Endothelial cell of umbilical vein (primary cell): ENCODE measurements at regions not wholly inside any gene's neighbourhood (a gene's known extent, or its start where the extent isn't known, plus 50 kb on each side); places are given as distances from the start of the nearest gene placed in this dataset.

Experiments used
- BruUV-seq: library from RNA; stranded (reverse); fragments of 400-500 nt; replicated peaks from 2 replicates; lab custom pipeline; 2021; lab: Mats Ljungman, UMichigan
- CTCF ChIA-PET: fragments of 300-600, 350-600 bp; sonication (Branson Sonifier 250); formaldehyde crosslinking; loops from one replicate; lab custom pipeline; 2021; ENCODE audit warnings: antibody characterized with exemption, inconsistent platforms; lab: Charles Lee
- POLR2A ChIA-PET: fragments of 300-600, 350-600 bp; sonication (Branson Sonifier 250); formaldehyde crosslinking; loops from one replicate; lab custom pipeline; 2021; ENCODE audit warnings: antibody characterized with exemption, inconsistent platforms; lab: Charles Lee
- DNase-seq: peaks from one replicate; pipeline ENCODE4 v3.0.0-alpha.2; 2011; ENCODE audit warnings: low read depth, low spot score
- FAIRE-seq: peaks from 2 replicates; lab custom pipeline; 2011; peaks lifted over from hg19 to GRCh38; lab: Jason Lieb, UNC
- H2AFZ ChIP-seq: 2 replicates; pipeline ENCODE4 v1.6.0; 2012; ENCODE audit warnings: low read depth, low read length, control low read depth, inconsistent platforms
- H3K27ac ChIP-seq: 2 replicates; pipeline ENCODE4 v1.5.1; 2011; ENCODE audit warnings: low read depth, mild to moderate bottlenecking, control low read depth, low read length, moderate library complexity; ENCODE audit not compliant: insufficient read depth
- H3K27me3 ChIP-seq, 2 experiments: 2 replicates each; pipeline versions ENCODE4 v1.6.0 to v1.6.1; 2011; ENCODE audit warnings: low read length in 2 of 2, mixed read lengths in 1 of 2; ENCODE audit not compliant: control insufficient read depth in 2 of 2, insufficient read depth in 2 of 2
- H3K36me3 ChIP-seq, 2 experiments: 2 replicates in 1 of 2; 3 replicates in 1 of 2; pipeline ENCODE4 v1.5.1; 2011; ENCODE audit warnings: low read length in 2 of 2, mild to moderate bottlenecking in 1 of 2, moderate library complexity in 1 of 2; ENCODE audit not compliant: control insufficient read depth in 2 of 2, insufficient read depth in 2 of 2; ENCODE audit errors: extremely low read depth in 1 of 2
- H3K4me1 ChIP-seq: 3 replicates; pipeline ENCODE4 v1.5.1; 2011; ENCODE audit warnings: mild to moderate bottlenecking, low read length; ENCODE audit not compliant: control insufficient read depth, insufficient read depth; ENCODE audit errors: extremely low read depth
- H3K4me2 ChIP-seq: 2 replicates; pipeline ENCODE4 v1.6.1; 2011; ENCODE audit warnings: low read length, control low read depth, mixed read lengths; ENCODE audit not compliant: insufficient read depth
- H3K4me3 ChIP-seq, 3 experiments: fragments of 200-600 bp in 1 of 3; sonication (generic), shearing (Covaris generic) in 1 of 3; replicated peaks in 1 of 3; 2 replicates each; pipeline ENCODE4 v1.5.1; 2011 to 2016; ENCODE audit warnings: control low read depth in 3 of 3, low read length in 3 of 3, mild to moderate bottlenecking in 2 of 3, inconsistent platforms in 1 of 3, low read depth in 1 of 3, moderate library complexity in 1 of 3; ENCODE audit not compliant: insufficient read depth in 1 of 3
- H3K79me2 ChIP-seq: 2 replicates; pipeline ENCODE4 v1.6.0; 2012; ENCODE audit warnings: low read length, inconsistent platforms; ENCODE audit not compliant: control insufficient read depth, insufficient read depth
- H3K9ac ChIP-seq: replicated peaks from 2 replicates; pipeline ENCODE3; 2011; ENCODE audit warnings: low read length, control low read depth; ENCODE audit not compliant: insufficient read depth; ENCODE audit errors: extremely low read depth
- H3K9me1 ChIP-seq: replicated peaks from 3 replicates; pipeline ENCODE4 v1.6.0; 2011; ENCODE audit warnings: mild to moderate bottlenecking, low read length; ENCODE audit not compliant: control insufficient read depth, insufficient read depth; ENCODE audit errors: extremely low read depth
- H3K9me3 ChIP-seq: replicated peaks from 2 replicates; pipeline ENCODE4 v1.5.1; 2012; ENCODE audit warnings: low read length, inconsistent platforms; ENCODE audit not compliant: control insufficient read depth, insufficient read depth
- H4K20me1 ChIP-seq: replicated peaks from 2 replicates; pipeline ENCODE3; 2011; ENCODE audit warnings: mild to moderate bottlenecking, low read length; ENCODE audit not compliant: control insufficient read depth, insufficient read depth; ENCODE audit errors: extremely low read depth
- CTCF ChIP-seq, 2 donors: IDR thresholded peaks; 1 replicate in 1 of 2; 2 replicates in 1 of 2; pipeline ENCODE4 v1.5.1; 2011; ENCODE audit warnings: low read length in 2 of 2, mild to moderate bottlenecking in 2 of 2, moderate library complexity in 2 of 2, control low read depth in 1 of 2, inconsistent platforms in 1 of 2, low read depth in 1 of 2; ENCODE audit not compliant: insufficient read depth in 1 of 2; ENCODE audit errors: extremely low read depth in 1 of 2
- EZH2 ChIP-seq: IDR thresholded peaks from 2 replicates; pipeline ENCODE4 v1.6.1; 2012; ENCODE audit warnings: borderline replicate concordance, low read depth, mild to moderate bottlenecking, moderate library complexity, low read length, inconsistent platforms; ENCODE audit not compliant: severe bottlenecking
- FOS ChIP-seq: IDR thresholded peaks from 2 replicates; pipeline ENCODE4 v1.6.1; 2011; ENCODE audit warnings: mild to moderate bottlenecking, low read length, moderate library complexity, borderline replicate concordance; ENCODE audit not compliant: insufficient read depth
- GATA2 ChIP-seq: IDR thresholded peaks from 2 replicates; pipeline ENCODE4 v1.7.0; 2011; ENCODE audit warnings: low read depth, mild to moderate bottlenecking, moderate library complexity, mixed read lengths, low read length; ENCODE audit not compliant: insufficient read length, insufficient read depth
- JUN ChIP-seq: IDR thresholded peaks from 2 replicates; pipeline ENCODE4 v1.6.1; 2011; ENCODE audit warnings: borderline replicate concordance, low read depth; ENCODE audit not compliant: insufficient read length, insufficient read depth
- MAX ChIP-seq: IDR thresholded peaks from 2 replicates; pipeline ENCODE4 v1.6.1; 2011; ENCODE audit not compliant: insufficient read depth, insufficient read length
- MYC ChIP-seq: IDR thresholded peaks from one replicate; pipeline ENCODE4 v1.6.1; 2011; ENCODE audit warnings: mild to moderate bottlenecking, low read depth, low read length
- POLR2A ChIP-seq: IDR thresholded peaks from 2 replicates; pipeline ENCODE4 v1.6.1; 2012; ENCODE audit warnings: low read depth, mild to moderate bottlenecking, control low read depth, low read length
- POLR2AphosphoS5 ChIP-seq: IDR thresholded peaks from 2 replicates; pipeline ENCODE4 v1.6.1; 2012; ENCODE audit warnings: low read depth, mild to moderate bottlenecking, control low read depth, low read length, moderate library complexity; ENCODE audit not compliant: insufficient read depth
- dilution Hi-C: fragments of 300-500 bp; cut with MboI; formaldehyde crosslinking; loops from one replicate; pipeline ENCODE4 v1.15.0; 2019; ENCODE audit warnings: low sequenced_read_pairs; ENCODE audit not compliant: extremely low pct_ligation_motif_present
- intact Hi-C: fragments of 100-400 bp; cut with micrococcal nuclease; formaldehyde crosslinking; loops from one replicate; pipeline ENCODE4 v1.10.0; 2022

GRCh38 chr16:26856791-26857190 lies 209.9 kb upstream of the C16orf82 start:
- Histone ChIP-seq H3K9me3 (peaks cover 4% of the 10 kb centered on the region), H3K79me2 (no peaks in the 10 kb centered on the region), H4K20me1 (no peaks in the 10 kb centered on the region), H3K4me3 (no peak overlapping the region), H3K9me1 (no peaks in the 10 kb centered on the region), H2AFZ (no peak overlapping the region), H3K4me1 (no peaks in the 10 kb centered on the region), H3K27ac (no peak overlapping the region), H3K27me3 (no peaks in the 10 kb centered on the region), H3K4me2 (no peak overlapping the region), H3K36me3 (no peaks in the 10 kb centered on the region), H3K9ac (no peak overlapping the region)
- CTCF ChIA-PET = no interaction called here
- FAIRE-seq = no peak
- dilution Hi-C loops (no loop called here), intact Hi-C loops (no loop called here)
- no peak for DNase-seq
- no peak for TF ChIP-seq MYC
- no peak for TF ChIP-seq POLR2A
- TF ChIP-seq JUN = no peak
- no peak for TF ChIP-seq GATA2
- no peak for TF ChIP-seq CTCF (IDR thresholded peaks at IDR 0.05; ENCODE audit: extremely low read depth in 1 of 2, insufficient read depth in 1 of 2, low read depth in 1 of 2, low read length in 2 of 2)
- no peak for TF ChIP-seq FOS
- TF ChIP-seq EZH2 = no peak
- no peak for TF ChIP-seq POLR2AphosphoS5
- TF ChIP-seq MAX = no peak
- BruUV-seq = no TSS peak
- POLR2A ChIA-PET = no interaction called here
